Adrenal gland (tissue), 5 donors: ENCODE measurements at regions not wholly inside any gene's neighbourhood (a gene's known extent, or its start where the extent isn't known, plus 50 kb on each side); places are given as distances from the start of the nearest gene placed in this dataset.

ENCODE experiments used
- CTCF ChIP-seq, 6 experiments: fragments of 450-650 bp in 4 of 6; fragments of 200-600 bp in 2 of 6; sonication (generic) in 1 of 6; IDR thresholded peaks; 1 replicate in 5 of 6; 2 replicates in 1 of 6; pipeline versions ENCODE4 v1.5.1 to v1.8.0; 2016 to 2021; ENCODE audit warnings: antibody characterized with exemption in 6 of 6, mild to moderate bottlenecking in 2 of 6, moderate library complexity in 1 of 6
- POLR2A ChIP-seq, 2 donors: fragments of 450-650 bp; IDR thresholded peaks; one replicate each; pipeline ENCODE4 v1.6.1; 2017; ENCODE audit warnings: antibody characterized with exemption in 2 of 2, mild to moderate bottlenecking in 2 of 2, moderate library complexity in 1 of 2
- donor health status: DM: no; HTN: no; CAD: no.

GRCh38 chr11:129738242-129738641, 77.4 kb upstream of the TMEM45B start:
- TF ChIP-seq CTCF (IDR thresholded peaks at IDR 0.05) = no peak
- no peak for TF ChIP-seq POLR2A (IDR thresholded peaks at IDR 0.05)
